ENCODE measurements at regions not wholly inside any gene's neighbourhood (a gene's known extent, or its start where the extent isn't known, plus 50 kb on each side); places are given as distances from the start of the nearest gene placed in this dataset.

DNA sequence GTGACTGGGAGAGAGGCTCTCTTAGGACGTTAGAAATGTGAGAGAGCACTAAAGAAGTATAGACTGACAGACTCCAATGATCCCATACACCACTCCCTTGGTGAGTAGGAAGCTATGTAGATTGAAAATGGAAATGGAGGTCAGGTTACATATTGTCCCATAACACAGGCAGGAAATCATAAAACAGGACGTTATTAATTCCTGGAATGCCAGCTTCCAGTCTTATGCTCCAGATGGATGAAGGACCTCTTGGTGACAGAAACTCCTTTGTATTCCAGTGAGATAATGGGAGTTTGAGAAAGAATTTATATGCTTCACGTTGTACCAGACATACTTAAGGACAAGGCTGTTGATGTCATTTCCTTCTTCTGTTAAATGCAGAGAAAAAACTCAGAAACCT, 338.2 kb upstream of the ITGA1 start:
- TF ChIP-seq RFX5 (IDR thresholded peaks at IDR 0.05; ENCODE audit: low read length) (no peak), EP300 (IDR thresholded peaks at IDR 0.05; ENCODE audit: borderline replicate concordance in 1 of 2, low read depth in 1 of 2, low read length in 1 of 2) (no peak), GABPA (IDR thresholded peaks at IDR 0.05; ENCODE audit: low read depth) (no peak), CHD2 (IDR thresholded peaks at IDR 0.05; ENCODE audit: low read length, partially characterized antibody) (no peak), POLR2AphosphoS5 (IDR thresholded peaks at IDR 0.05; ENCODE audit: low read depth, low read length) (no peak), SIN3A (IDR thresholded peaks at IDR 0.05; ENCODE audit: borderline replicate concordance, low read depth, low read length) (no peak), RAD21 (IDR thresholded peaks at IDR 0.05; ENCODE audit: low read length) (no peak), FOXJ3 (CRISPR knock-in tag; IDR thresholded peaks at IDR 0.05) (no peak)
- TF ChIP-seq, protein P1, sequence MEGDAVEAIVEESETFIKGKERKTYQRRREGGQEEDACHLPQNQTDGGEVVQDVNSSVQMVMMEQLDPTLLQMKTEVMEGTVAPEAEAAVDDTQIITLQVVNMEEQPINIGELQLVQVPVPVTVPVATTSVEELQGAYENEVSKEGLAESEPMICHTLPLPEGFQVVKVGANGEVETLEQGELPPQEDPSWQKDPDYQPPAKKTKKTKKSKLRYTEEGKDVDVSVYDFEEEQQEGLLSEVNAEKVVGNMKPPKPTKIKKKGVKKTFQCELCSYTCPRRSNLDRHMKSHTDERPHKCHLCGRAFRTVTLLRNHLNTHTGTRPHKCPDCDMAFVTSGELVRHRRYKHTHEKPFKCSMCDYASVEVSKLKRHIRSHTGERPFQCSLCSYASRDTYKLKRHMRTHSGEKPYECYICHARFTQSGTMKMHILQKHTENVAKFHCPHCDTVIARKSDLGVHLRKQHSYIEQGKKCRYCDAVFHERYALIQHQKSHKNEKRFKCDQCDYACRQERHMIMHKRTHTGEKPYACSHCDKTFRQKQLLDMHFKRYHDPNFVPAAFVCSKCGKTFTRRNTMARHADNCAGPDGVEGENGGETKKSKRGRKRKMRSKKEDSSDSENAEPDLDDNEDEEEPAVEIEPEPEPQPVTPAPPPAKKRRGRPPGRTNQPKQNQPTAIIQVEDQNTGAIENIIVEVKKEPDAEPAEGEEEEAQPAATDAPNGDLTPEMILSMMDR (IDR thresholded peaks at IDR 0.05): no peak
- TF ChIP-seq, protein P2, sequence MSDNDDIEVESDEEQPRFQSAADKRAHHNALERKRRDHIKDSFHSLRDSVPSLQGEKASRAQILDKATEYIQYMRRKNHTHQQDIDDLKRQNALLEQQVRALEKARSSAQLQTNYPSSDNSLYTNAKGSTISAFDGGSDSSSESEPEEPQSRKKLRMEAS (IDR thresholded peaks at IDR 0.05; ENCODE audit: low read depth): no peak
- TF ChIP-seq, protein P3, sequence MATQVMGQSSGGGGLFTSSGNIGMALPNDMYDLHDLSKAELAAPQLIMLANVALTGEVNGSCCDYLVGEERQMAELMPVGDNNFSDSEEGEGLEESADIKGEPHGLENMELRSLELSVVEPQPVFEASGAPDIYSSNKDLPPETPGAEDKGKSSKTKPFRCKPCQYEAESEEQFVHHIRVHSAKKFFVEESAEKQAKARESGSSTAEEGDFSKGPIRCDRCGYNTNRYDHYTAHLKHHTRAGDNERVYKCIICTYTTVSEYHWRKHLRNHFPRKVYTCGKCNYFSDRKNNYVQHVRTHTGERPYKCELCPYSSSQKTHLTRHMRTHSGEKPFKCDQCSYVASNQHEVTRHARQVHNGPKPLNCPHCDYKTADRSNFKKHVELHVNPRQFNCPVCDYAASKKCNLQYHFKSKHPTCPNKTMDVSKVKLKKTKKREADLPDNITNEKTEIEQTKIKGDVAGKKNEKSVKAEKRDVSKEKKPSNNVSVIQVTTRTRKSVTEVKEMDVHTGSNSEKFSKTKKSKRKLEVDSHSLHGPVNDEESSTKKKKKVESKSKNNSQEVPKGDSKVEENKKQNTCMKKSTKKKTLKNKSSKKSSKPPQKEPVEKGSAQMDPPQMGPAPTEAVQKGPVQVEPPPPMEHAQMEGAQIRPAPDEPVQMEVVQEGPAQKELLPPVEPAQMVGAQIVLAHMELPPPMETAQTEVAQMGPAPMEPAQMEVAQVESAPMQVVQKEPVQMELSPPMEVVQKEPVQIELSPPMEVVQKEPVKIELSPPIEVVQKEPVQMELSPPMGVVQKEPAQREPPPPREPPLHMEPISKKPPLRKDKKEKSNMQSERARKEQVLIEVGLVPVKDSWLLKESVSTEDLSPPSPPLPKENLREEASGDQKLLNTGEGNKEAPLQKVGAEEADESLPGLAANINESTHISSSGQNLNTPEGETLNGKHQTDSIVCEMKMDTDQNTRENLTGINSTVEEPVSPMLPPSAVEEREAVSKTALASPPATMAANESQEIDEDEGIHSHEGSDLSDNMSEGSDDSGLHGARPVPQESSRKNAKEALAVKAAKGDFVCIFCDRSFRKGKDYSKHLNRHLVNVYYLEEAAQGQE (IDR thresholded peaks at IDR 0.05; ENCODE audit: low read depth, low read length): no peak
- TF ChIP-seq, protein P4, sequence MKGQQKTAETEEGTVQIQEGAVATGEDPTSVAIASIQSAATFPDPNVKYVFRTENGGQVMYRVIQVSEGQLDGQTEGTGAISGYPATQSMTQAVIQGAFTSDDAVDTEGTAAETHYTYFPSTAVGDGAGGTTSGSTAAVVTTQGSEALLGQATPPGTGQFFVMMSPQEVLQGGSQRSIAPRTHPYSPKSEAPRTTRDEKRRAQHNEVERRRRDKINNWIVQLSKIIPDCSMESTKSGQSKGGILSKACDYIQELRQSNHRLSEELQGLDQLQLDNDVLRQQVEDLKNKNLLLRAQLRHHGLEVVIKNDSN (IDR thresholded peaks at IDR 0.05; ENCODE audit: borderline replicate concordance, low read depth): no peak
